ENCODE measurements at regions not wholly inside any gene's neighbourhood (a gene's known extent, or its start where the extent isn't known, plus 50 kb on each side); places are given as distances from the start of the nearest gene placed in this dataset.

DNA sequence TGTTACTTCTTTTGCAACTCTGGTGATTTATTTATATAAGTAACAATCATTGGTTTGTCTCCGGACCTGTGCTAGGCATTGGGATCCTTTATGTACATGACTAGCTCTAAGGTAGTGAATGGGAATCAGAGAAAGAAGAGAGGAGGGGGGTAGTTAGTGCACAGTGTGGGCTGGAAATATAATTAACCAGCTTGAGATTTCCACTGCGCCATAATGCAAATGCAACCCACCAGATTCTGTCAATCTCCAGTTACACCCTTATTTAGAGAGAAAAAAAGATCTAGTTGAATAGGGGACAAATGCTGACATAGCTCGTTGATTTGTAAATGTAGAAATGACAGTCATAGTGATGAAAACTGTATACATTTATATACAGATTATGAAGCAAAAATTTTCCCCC lies 342.2 kb upstream of the SLC30A5 start:
- Histone ChIP-seq H3K9me3 (ENCODE audit: control insufficient read depth, insufficient read depth, low read depth, low read length) (no peaks in the 10 kb centered on the region), H3K4me3 (ENCODE audit: low read depth, low read length) (no peak overlapping the region), H3K27ac (ENCODE audit: extremely low read depth, low read depth, low read length) (no peak overlapping the region), H3K4me1 (ENCODE audit: control insufficient read depth, insufficient read depth, low read length) (no peaks in the 10 kb centered on the region), H3K36me3 (ENCODE audit: control insufficient read depth in 2 of 2, insufficient read depth in 1 of 2, low read length in 2 of 2) (no peaks in the 10 kb centered on the region)
- ChIA-PET POLR2A (no interaction called here), CTCF (interaction anchor here (0.7 to 1.7 kb wide), 3 partner anchors 13 to 466 kb away, joined by 3 to 6 read pairs (median 3); no protein-coding TSS in a partner anchor)
- TF ChIP-seq ZNF26 (tag by site-specific recombination; IDR thresholded peaks at IDR 0.05): no peak
- TF ChIP-seq ZBTB48 (tag by site-specific recombination; IDR thresholded peaks at IDR 0.05): no peak
- TF ChIP-seq ZSCAN4 (tag by site-specific recombination; IDR thresholded peaks at IDR 0.05): no peak
- TF ChIP-seq AEBP2 (tag by site-specific recombination; IDR thresholded peaks at IDR 0.05; ENCODE audit: borderline replicate concordance): no peak
- TF ChIP-seq ZNF24 (tag by site-specific recombination; IDR thresholded peaks at IDR 0.05): no peak
- TF ChIP-seq, protein P1, sequence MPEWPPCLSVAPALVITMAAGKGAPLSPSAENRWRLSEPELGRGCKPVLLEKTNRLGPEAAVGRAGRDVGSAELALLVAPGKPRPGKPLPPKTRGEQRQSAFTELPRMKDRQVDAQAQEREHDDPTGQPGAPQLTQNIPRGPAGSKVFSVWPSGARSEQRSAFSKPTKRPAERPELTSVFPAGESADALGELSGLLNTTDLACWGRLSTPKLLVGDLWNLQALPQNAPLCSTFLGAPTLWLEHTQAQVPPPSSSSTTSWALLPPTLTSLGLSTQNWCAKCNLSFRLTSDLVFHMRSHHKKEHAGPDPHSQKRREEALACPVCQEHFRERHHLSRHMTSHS (tag by site-specific recombination; IDR thresholded peaks at IDR 0.05): no peak
- TF ChIP-seq, protein P2, sequence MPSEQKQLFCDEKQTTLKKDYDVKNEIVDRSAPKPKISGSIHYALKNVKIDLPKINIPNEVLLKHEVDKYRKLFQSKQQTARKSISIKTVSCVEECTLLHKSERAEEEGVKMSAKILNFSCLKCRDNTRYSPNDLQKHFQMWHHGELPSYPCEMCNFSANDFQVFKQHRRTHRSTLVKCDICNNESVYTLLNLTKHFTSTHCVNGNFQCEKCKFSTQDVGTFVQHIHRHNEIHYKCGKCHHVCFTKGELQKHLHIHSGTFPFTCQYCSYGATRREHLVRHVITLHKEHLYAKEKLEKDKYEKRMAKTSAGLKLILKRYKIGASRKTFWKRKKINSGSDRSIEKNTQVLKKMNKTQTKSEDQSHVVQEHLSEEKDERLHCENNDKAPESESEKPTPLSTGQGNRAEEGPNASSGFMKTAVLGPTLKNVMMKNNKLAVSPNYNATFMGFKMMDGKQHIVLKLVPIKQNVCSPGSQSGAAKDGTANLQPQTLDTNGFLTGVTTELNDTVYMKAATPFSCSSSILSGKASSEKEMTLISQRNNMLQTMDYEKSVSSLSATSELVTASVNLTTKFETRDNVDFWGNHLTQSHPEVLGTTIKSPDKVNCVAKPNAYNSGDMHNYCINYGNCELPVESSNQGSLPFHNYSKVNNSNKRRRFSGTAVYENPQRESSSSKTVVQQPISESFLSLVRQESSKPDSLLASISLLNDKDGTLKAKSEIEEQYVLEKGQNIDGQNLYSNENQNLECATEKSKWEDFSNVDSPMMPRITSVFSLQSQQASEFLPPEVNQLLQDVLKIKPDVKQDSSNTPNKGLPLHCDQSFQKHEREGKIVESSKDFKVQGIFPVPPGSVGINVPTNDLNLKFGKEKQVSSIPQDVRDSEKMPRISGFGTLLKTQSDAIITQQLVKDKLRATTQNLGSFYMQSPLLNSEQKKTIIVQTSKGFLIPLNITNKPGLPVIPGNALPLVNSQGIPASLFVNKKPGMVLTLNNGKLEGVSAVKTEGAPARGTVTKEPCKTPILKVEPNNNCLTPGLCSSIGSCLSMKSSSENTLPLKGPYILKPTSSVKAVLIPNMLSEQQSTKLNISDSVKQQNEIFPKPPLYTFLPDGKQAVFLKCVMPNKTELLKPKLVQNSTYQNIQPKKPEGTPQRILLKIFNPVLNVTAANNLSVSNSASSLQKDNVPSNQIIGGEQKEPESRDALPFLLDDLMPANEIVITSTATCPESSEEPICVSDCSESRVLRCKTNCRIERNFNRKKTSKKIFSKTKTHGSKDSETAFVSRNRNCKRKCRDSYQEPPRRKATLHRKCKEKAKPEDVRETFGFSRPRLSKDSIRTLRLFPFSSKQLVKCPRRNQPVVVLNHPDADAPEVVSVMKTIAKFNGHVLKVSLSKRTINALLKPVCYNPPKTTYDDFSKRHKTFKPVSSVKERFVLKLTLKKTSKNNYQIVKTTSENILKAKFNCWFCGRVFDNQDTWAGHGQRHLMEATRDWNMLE (tag by site-specific recombination; conservative IDR thresholded peaks at IDR 0.05; ENCODE audit: low read depth): no peak
- no peak for TF ChIP-seq ZNF274 (IDR thresholded peaks at IDR 0.05; ENCODE audit: low read length)
- no peak for TF ChIP-seq ZNF274 (tag by site-specific recombination; IDR thresholded peaks at IDR 0.05; ENCODE audit: borderline replicate concordance)
- no peak for TF ChIP-seq ZNF473 (tag by site-specific recombination; IDR thresholded peaks at IDR 0.05)
- no peak for TF ChIP-seq ZNF133 (tag by site-specific recombination; IDR thresholded peaks at IDR 0.05)
- no peak for TF ChIP-seq MEIS1 (CRISPR knock-in tag; IDR thresholded peaks at IDR 0.05; ENCODE audit: borderline replicate concordance)
- no peak for TF ChIP-seq ZNF248 (tag by site-specific recombination; IDR thresholded peaks at IDR 0.05)
- TF ChIP-seq ZNF768 (tag by site-specific recombination; IDR thresholded peaks at IDR 0.05): no peak
- TF ChIP-seq, protein P3, sequence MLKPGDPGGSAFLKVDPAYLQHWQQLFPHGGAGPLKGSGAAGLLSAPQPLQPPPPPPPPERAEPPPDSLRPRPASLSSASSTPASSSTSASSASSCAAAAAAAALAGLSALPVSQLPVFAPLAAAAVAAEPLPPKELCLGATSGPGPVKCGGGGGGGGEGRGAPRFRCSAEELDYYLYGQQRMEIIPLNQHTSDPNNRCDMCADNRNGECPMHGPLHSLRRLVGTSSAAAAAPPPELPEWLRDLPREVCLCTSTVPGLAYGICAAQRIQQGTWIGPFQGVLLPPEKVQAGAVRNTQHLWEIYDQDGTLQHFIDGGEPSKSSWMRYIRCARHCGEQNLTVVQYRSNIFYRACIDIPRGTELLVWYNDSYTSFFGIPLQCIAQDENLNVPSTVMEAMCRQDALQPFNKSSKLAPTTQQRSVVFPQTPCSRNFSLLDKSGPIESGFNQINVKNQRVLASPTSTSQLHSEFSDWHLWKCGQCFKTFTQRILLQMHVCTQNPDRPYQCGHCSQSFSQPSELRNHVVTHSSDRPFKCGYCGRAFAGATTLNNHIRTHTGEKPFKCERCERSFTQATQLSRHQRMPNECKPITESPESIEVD (tag by site-specific recombination; IDR thresholded peaks at IDR 0.05): no peak
- TF ChIP-seq ZNF169 (tag by site-specific recombination; IDR thresholded peaks at IDR 0.05): no peak
- TF ChIP-seq ZBTB1 (tag by site-specific recombination; IDR thresholded peaks at IDR 0.05): no peak
